SJSA1 (cell line): ENCODE measurements at regions not wholly inside any gene's neighbourhood (a gene's known extent, or its start where the extent isn't known, plus 50 kb on each side); places are given as distances from the start of the nearest gene placed in this dataset.

ENCODE experiments used
- DNase-seq, 2 experiments: peaks; one replicate each; pipeline ENCODE4 v3.0.0-alpha.2; 2015 to 2020; ENCODE audit warnings: low spot score in 2 of 2, low read depth in 1 of 2
- H3K27ac ChIP-seq: fragments of 250-450 bp; sonication (Bioruptor Pico); 2 replicates; pipeline ENCODE4 v1.5.1; 2020; ENCODE audit warnings: mild to moderate bottlenecking, moderate library complexity
- H3K27me3 ChIP-seq: fragments of 250-450 bp; sonication (Bioruptor Pico); replicated peaks from 2 replicates; pipeline ENCODE4 v1.5.1; 2020; ENCODE audit warnings: mild to moderate bottlenecking, moderate library complexity
- H3K36me3 ChIP-seq: fragments of 250-450 bp; sonication (Bioruptor Pico); 2 replicates; pipeline ENCODE4 v1.5.1; 2020; ENCODE audit warnings: mild to moderate bottlenecking
- H3K4me1 ChIP-seq: fragments of 250-450 bp; sonication (Bioruptor Pico); replicated peaks from 2 replicates; pipeline ENCODE4 v1.6.1; 2021; ENCODE audit warnings: mild to moderate bottlenecking
- H3K4me3 ChIP-seq: fragments of 250-450 bp; sonication (Bioruptor Pico); 2 replicates; pipeline ENCODE4 v1.5.1; 2020; ENCODE audit warnings: mild to moderate bottlenecking
- H3K9me3 ChIP-seq: fragments of 250-450 bp; sonication (Bioruptor Pico); replicated peaks from 2 replicates; pipeline ENCODE4 v1.5.1; 2020; ENCODE audit warnings: mild to moderate bottlenecking

DNA sequence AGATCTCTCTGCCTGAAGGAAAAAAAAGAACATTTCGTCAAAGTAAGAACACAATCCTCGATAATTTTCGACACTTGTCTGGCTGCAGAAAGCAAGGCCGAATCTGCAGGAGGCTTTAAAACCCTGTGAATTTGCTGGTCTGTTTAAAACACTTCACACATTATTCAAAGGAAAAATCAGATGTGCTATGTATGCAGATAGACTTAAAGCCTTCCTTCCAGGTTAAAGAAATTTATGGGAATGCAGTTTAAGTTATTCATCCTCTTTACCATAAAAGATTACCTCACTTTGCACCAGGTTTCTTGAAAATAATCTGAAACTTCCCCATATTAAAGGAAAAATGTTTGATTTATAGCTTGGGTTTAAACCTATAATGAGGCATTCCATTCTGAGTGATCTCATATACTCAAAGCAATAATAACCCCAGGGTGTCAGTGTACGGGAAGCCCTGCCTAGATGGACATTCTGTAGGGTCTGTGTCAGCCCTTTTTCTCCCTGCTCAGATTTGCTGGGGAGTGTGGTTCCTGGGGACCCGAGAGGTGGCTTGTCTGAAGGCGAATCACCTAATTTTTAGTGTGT is 323.5 kb upstream of the SLC24A2 start:
- H3K27ac ChIP-seq, result no peak overlapping the region
- H3K27me3 ChIP-seq, result no peaks in the 10 kb centered on the region
- H3K9me3 ChIP-seq, result no peaks in the 10 kb centered on the region
- no peaks in the 10 kb centered on the region for H3K4me1 ChIP-seq
- DNase-seq, result no peak
- H3K36me3 ChIP-seq, result no peaks in the 10 kb centered on the region
- H3K4me3 ChIP-seq, result no peak overlapping the region

DNA sequence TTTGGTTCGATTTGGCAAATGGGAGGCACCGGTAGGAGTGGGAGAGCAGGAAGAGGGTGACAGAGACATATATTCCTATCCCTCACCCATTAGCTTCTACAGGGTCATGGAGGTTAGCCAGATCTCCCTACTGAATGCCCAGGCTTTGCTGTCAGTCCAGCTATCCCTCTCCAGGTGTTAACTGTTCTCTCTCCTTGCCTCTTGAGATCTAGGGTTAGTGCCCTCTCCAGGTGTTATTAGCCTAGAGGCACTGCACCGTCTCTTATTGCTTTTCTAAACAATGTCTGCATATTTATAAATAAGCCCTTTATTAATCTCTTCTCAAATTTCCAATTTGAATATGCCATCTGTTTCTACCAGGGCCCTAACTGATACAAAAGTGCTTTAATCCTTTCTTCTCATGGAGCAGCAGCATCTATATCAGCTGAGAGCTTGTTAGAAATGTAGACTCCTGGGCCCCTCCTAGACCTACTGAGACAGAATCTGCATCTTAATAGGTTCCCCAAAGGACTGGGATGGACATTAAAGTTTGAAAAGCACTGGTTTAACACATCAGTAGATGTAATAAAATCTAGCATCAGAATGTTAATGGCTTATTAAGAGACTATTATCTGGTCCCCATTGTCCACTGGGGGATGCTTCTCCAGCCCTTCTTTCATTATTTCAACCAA is 322.5 kb upstream of the SLC24A2 start:
- no peaks in the 10 kb centered on the region for H3K9me3 ChIP-seq
- no peak overlapping the region for H3K4me3 ChIP-seq
- DNase-seq, result no peak
- H3K27me3 ChIP-seq, result no peaks in the 10 kb centered on the region
- H3K36me3 ChIP-seq, result no peaks in the 10 kb centered on the region
- H3K27ac ChIP-seq, result no peak overlapping the region
- no peaks in the 10 kb centered on the region for H3K4me1 ChIP-seq

GRCh38 chr9:20095430-20096092 is 306.7 kb upstream of the SLC24A2 start:
- no peaks in the 10 kb centered on the region for H3K36me3 ChIP-seq
- H3K27me3 ChIP-seq, result no peaks in the 10 kb centered on the region
- H3K9me3 ChIP-seq, result no peaks in the 10 kb centered on the region
- no peak overlapping the region for H3K4me3 ChIP-seq
- no peak for DNase-seq
- no peaks in the 10 kb centered on the region for H3K4me1 ChIP-seq
- no peak overlapping the region for H3K27ac ChIP-seq

GRCh38 chr9:20092561-20092960 is 303.7 kb upstream of the SLC24A2 start:
- Histone ChIP-seq H3K27me3 (no peaks in the 10 kb centered on the region), H3K4me1 (no peaks in the 10 kb centered on the region), H3K27ac (no peak overlapping the region), H3K36me3 (no peaks in the 10 kb centered on the region), H3K4me3 (no peak overlapping the region), H3K9me3 (no peaks in the 10 kb centered on the region)
- DNase-seq, result no peak

GRCh38 chr9:20087481-20087880 is 298.6 kb upstream of the SLC24A2 start:
- H3K4me3 ChIP-seq, result no peak overlapping the region
- no peak overlapping the region for H3K27ac ChIP-seq
- no peaks in the 10 kb centered on the region for H3K4me1 ChIP-seq
- DNase-seq, result no peak
- no peaks in the 10 kb centered on the region for H3K9me3 ChIP-seq
- H3K36me3 ChIP-seq, result no peaks in the 10 kb centered on the region
- no peaks in the 10 kb centered on the region for H3K27me3 ChIP-seq

DNA sequence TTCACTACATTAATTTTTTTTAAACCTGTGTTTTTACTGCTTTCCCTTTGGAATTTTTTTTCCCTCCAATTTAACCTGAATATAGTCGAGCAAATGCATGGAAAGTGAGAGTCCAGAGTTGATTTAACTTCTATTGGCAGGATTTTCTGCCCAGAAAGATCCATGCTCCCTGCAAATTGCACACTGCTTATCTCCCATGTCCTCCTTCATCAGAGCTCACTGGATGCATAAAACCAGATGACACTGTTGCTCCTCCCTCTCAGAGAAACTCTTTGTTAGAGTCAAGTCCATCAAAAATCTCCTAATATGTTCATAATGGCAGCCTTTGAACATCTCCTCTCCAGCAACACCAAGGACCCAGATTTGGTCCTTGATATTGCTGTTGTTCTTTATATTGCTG is 297.0 kb upstream of the SLC24A2 start:
- Histone ChIP-seq H3K27me3 (no peaks in the 10 kb centered on the region), H3K27ac (no peak overlapping the region), H3K36me3 (no peaks in the 10 kb centered on the region), H3K9me3 (no peaks in the 10 kb centered on the region), H3K4me1 (no peaks in the 10 kb centered on the region), H3K4me3 (no peak overlapping the region)
- DNase-seq, result no peak

DNA sequence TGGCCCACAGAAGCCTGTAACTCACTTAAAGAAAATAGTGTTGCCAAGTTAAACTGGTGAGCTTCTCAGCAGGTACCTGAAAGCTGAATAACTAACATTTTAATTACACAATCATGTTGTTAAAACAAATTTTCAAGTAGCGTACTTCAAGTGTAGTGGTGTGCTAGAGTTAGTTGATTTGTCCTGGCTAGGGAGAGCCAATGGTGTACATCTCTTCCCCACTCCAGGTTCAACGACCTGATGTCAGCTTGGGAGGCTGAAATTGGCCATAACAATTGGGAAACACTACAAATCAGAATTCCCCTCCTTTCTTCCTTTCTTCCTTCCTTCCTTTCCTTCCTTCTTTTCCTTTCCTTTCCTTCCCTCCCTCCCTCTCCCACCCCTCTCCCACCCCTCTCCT is 295.3 kb upstream of the SLC24A2 start:
- no peak for DNase-seq
- H3K27ac ChIP-seq, result no peak overlapping the region
- H3K36me3 ChIP-seq, result no peaks in the 10 kb centered on the region
- no peaks in the 10 kb centered on the region for H3K4me1 ChIP-seq
- no peaks in the 10 kb centered on the region for H3K9me3 ChIP-seq
- H3K4me3 ChIP-seq, result no peak overlapping the region
- H3K27me3 ChIP-seq, result no peaks in the 10 kb centered on the region

DNA sequence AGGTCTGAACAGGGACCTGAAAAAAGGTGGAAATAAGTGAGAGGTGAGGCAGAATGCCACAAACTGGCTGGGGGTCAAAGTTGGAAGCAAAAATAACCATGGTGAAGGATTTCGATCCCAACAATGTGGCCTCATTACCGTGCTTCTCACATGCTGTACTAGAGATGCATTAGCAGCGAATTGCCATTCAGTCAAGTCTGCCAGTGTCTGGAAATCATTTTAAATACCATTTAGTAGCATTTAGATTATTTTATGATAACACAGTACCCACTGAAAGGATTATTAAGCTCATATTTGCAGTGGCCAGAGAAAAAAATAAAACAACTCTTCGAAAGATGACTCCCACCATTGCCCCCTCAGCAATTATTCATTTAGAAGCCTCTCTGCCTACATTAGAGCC is 294.6 kb upstream of the SLC24A2 start:
- Histone ChIP-seq H3K36me3 (no peaks in the 10 kb centered on the region), H3K27ac (no peak overlapping the region), H3K27me3 (no peaks in the 10 kb centered on the region), H3K4me3 (no peak overlapping the region), H3K9me3 (no peaks in the 10 kb centered on the region), H3K4me1 (no peaks in the 10 kb centered on the region)
- no peak for DNase-seq

- H3K9me3 ChIP-seq, result no peaks in the 10 kb centered on the region
- DNase-seq, result no peak
- no peaks in the 10 kb centered on the region for H3K27me3 ChIP-seq
- no peak overlapping the region for H3K27ac ChIP-seq
- no peaks in the 10 kb centered on the region for H3K4me1 ChIP-seq
- H3K4me3 ChIP-seq, result no peak overlapping the region
- no peaks in the 10 kb centered on the region for H3K36me3 ChIP-seq
Observed at GRCh38 chr9:20082831-20083230, 294.0 kb upstream of the SLC24A2 start.

DNA sequence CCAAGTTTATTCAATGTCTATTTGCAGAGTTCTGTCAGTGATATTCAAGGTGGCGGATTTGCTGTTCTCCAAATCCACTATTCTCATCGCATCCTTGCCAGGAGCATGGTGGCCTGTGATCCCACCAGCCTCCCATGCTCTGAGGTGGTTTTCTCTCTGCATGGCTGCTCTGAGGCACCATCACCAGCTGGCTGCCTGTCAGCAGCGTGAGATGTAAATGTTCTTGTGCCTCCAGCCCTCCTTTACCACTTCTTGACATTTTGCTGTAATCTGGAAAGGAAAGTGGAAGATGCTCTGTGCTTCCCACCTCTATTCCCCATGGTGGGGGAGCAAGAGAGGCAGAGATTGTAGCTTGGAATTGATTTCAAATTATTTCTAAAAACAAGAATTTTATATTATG is 293.6 kb upstream of the SLC24A2 start:
- no peak overlapping the region for H3K27ac ChIP-seq
- no peak overlapping the region for H3K4me3 ChIP-seq
- H3K9me3 ChIP-seq, result no peaks in the 10 kb centered on the region
- H3K27me3 ChIP-seq, result no peaks in the 10 kb centered on the region
- H3K36me3 ChIP-seq, result no peaks in the 10 kb centered on the region
- no peak for DNase-seq
- H3K4me1 ChIP-seq, result no peaks in the 10 kb centered on the region

DNA sequence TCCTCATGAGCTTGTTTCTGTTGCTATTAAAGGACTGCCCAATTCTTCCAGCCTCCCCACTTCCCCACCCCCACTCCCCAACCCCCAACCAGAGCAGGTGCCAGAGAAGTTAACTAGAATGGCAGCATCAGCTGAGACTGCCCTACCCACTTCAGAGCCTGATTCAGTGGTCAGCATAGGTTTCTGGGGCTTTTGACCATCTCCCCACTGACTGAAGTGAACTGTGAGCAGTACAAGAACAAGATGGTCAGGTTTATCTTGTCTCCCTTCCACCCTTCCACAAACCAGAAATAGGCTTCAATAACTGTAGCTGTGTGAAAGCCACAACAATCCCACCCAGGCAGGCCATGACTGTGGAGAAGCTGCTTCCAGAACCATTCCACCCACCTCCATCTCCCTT is 289.4 kb upstream of the SLC24A2 start:
- Histone ChIP-seq H3K27ac (no peak overlapping the region), H3K4me1 (no peaks in the 10 kb centered on the region), H3K4me3 (no peak overlapping the region), H3K9me3 (no peaks in the 10 kb centered on the region), H3K27me3 (no peaks in the 10 kb centered on the region), H3K36me3 (no peaks in the 10 kb centered on the region)
- DNase-seq, result no peak

- no peaks in the 10 kb centered on the region for H3K4me1 ChIP-seq
- H3K4me3 ChIP-seq, result no peak overlapping the region
- no peaks in the 10 kb centered on the region for H3K27me3 ChIP-seq
- no peaks in the 10 kb centered on the region for H3K9me3 ChIP-seq
- no peak overlapping the region for H3K27ac ChIP-seq
- no peaks in the 10 kb centered on the region for H3K36me3 ChIP-seq
- no peak for DNase-seq
Observed at GRCh38 chr9:20074291-20074690, 285.5 kb upstream of the SLC24A2 start.

GRCh38 chr9:20070336-20070735 is 281.5 kb upstream of the SLC24A2 start:
- H3K4me3 ChIP-seq, result no peak overlapping the region
- no peaks in the 10 kb centered on the region for H3K9me3 ChIP-seq
- H3K36me3 ChIP-seq, result no peaks in the 10 kb centered on the region
- no peak overlapping the region for H3K27ac ChIP-seq
- DNase-seq, result no peak
- H3K27me3 ChIP-seq, result no peaks in the 10 kb centered on the region
- no peaks in the 10 kb centered on the region for H3K4me1 ChIP-seq

DNA sequence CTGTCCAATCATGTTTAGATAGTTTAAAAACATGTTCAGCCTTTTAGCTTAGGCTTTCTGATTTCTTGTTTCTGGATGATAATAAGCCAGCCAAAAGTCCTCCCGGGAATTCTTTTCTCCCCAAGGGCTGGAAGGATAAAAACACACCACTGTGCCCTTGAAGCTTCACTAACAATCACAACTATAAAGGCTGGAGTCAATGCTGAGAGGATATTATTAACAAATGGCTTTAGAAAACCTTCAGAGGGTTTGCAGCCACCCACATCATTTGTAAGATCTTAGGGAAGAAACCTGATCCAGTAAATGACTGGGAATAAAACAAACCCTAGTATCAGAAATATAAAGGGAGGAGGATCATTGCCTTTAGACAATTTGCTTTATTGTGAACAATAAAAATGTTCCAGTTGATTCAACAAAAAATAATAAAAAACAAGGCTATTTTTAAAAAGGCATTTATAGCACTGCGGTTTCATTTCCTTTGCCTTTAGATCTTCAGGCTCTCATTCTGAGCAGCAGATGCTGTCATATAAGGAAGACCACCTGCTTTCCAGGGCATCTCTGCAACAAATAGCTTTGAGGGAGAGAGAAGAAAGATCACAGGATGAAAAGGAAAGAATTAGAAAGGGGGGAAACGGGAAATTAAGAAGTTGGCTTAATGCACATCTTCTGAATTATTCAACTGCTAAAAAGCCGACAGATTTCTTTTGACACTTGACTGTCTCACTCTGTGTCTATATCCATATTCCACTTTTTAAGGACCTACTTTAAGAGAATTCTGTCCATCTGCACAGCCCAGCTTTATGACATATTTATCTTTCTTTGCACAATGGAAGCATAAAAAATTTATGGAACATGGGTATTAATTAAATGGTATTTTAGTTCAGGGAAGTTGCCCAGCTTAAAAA is 277.2 kb upstream of the SLC24A2 start:
- H3K4me1 ChIP-seq, result no peaks in the 10 kb centered on the region
- no peaks in the 10 kb centered on the region for H3K27me3 ChIP-seq
- no peaks in the 10 kb centered on the region for H3K36me3 ChIP-seq
- H3K9me3 ChIP-seq, result no peaks in the 10 kb centered on the region
- DNase-seq, result no peak
- H3K4me3 ChIP-seq, result no peak overlapping the region
- no peak overlapping the region for H3K27ac ChIP-seq
